Esophagus squamous epithelium (tissue), 4 donors: ENCODE measurements at regions not wholly inside any gene's neighbourhood (a gene's known extent, or its start where the extent isn't known, plus 50 kb on each side); places are given as distances from the start of the nearest gene placed in this dataset.

ENCODE experiments used
- POLR2A ChIP-seq, 4 donors: fragments of 450-650 bp; IDR thresholded peaks; one replicate each; pipeline ENCODE4 v1.6.1; 2017; ENCODE audit warnings: antibody characterized with exemption in 4 of 4, mild to moderate bottlenecking in 4 of 4, moderate library complexity in 3 of 4
- TF ChIP-seq, protein P1 (sequence below), 6 experiments: fragments of 450-650 bp in 4 of 6; fragments of 200-600 bp in 2 of 6; sonication (generic) in 2 of 6; IDR thresholded peaks; one replicate each; pipeline ENCODE4 v1.5.1; 2016 to 2019; ENCODE audit warnings: antibody characterized with exemption in 6 of 6, mild to moderate bottlenecking in 4 of 6, moderate library complexity in 4 of 6

GRCh38 chr10:90984898-90985297, 64.0 kb upstream of the ANKRD1 start:
- TF ChIP-seq, protein P1, sequence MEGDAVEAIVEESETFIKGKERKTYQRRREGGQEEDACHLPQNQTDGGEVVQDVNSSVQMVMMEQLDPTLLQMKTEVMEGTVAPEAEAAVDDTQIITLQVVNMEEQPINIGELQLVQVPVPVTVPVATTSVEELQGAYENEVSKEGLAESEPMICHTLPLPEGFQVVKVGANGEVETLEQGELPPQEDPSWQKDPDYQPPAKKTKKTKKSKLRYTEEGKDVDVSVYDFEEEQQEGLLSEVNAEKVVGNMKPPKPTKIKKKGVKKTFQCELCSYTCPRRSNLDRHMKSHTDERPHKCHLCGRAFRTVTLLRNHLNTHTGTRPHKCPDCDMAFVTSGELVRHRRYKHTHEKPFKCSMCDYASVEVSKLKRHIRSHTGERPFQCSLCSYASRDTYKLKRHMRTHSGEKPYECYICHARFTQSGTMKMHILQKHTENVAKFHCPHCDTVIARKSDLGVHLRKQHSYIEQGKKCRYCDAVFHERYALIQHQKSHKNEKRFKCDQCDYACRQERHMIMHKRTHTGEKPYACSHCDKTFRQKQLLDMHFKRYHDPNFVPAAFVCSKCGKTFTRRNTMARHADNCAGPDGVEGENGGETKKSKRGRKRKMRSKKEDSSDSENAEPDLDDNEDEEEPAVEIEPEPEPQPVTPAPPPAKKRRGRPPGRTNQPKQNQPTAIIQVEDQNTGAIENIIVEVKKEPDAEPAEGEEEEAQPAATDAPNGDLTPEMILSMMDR (IDR thresholded peaks at IDR 0.05): no peak
- TF ChIP-seq POLR2A (IDR thresholded peaks at IDR 0.05): no peak
